GM23248 (cell line): ENCODE measurements at regions not wholly inside any gene's neighbourhood (a gene's known extent, or its start where the extent isn't known, plus 50 kb on each side); places are given as distances from the start of the nearest gene placed in this dataset.

Experiments
- DNase-seq: peaks from one replicate; pipeline ENCODE4 v3.0.0-alpha.2; 2015
- H2AFZ ChIP-seq: fragments of 200-600 bp; sonication (generic); 2 replicates; pipeline ENCODE4 v1.6.1; 2016; ENCODE audit warnings: antibody characterized with exemption
- H3F3A ChIP-seq: fragments of 200-600 bp; sonication (generic); 2 replicates; pipeline ENCODE4 v1.6.1; 2016; ENCODE audit warnings: mild to moderate bottlenecking, antibody characterized with exemption, mixed run types; ENCODE audit not compliant: insufficient read depth
- H3K27ac ChIP-seq: fragments of 200-600 bp; sonication (generic); 2 replicates; pipeline ENCODE4 v1.5.1; 2016; ENCODE audit warnings: mild to moderate bottlenecking
- H3K27me3 ChIP-seq: fragments of 200-600 bp; sonication (generic); replicated peaks from 2 replicates; pipeline ENCODE4 v1.6.1; 2016; ENCODE audit warnings: mild to moderate bottlenecking; ENCODE audit not compliant: insufficient read depth
- H3K36me3 ChIP-seq: fragments of 200-600 bp; sonication (generic); 2 replicates; pipeline ENCODE4 v1.6.1; 2016; ENCODE audit warnings: low read depth, mild to moderate bottlenecking
- H3K4me1 ChIP-seq: fragments of 200-600 bp; sonication (generic); 2 replicates; pipeline ENCODE4 v1.6.1; 2016; ENCODE audit warnings: mild to moderate bottlenecking; ENCODE audit not compliant: insufficient read depth
- H3K4me2 ChIP-seq: fragments of 200-600 bp; sonication (generic); one replicate; pipeline ENCODE4 v1.6.1; 2016; ENCODE audit warnings: mild to moderate bottlenecking; ENCODE audit not compliant: unreplicated experiment
- H3K4me3 ChIP-seq: fragments of 200-600 bp; sonication (generic); 2 replicates; pipeline ENCODE4 v1.5.1; 2016; ENCODE audit warnings: mild to moderate bottlenecking
- H3K79me2 ChIP-seq: fragments of 200-600 bp; sonication (generic); 2 replicates; pipeline ENCODE4 v1.6.1; 2016; ENCODE audit warnings: mild to moderate bottlenecking; ENCODE audit not compliant: insufficient read depth
- H3K9ac ChIP-seq: fragments of 200-600 bp; sonication (generic); 2 replicates; pipeline ENCODE4 v1.6.1; 2016; ENCODE audit warnings: mild to moderate bottlenecking
- H3K9me2 ChIP-seq: fragments of 200-600 bp; sonication (generic); 2 replicates; pipeline ENCODE4 v1.6.1; 2016; ENCODE audit warnings: mixed run types, mild to moderate bottlenecking, moderate library complexity; ENCODE audit not compliant: insufficient read depth
- H3K9me3 ChIP-seq: fragments of 200-600 bp; sonication (generic); one replicate; pipeline ENCODE4 v1.6.1; 2017; ENCODE audit warnings: low read depth
- H4K20me1 ChIP-seq: fragments of 200-600 bp; sonication (generic); 2 replicates; pipeline ENCODE4 v1.6.0; 2016; ENCODE audit not compliant: insufficient read depth
- EZH2 ChIP-seq: fragments of 200-600 bp; sonication (generic); IDR thresholded peaks from 2 replicates; pipeline ENCODE4 v1.6.1; 2018; ENCODE audit warnings: antibody characterized with exemption, mild to moderate bottlenecking; ENCODE audit not compliant: insufficient read depth, poor library complexity, severe bottlenecking
- EZH2phosphoT487 ChIP-seq: fragments of 200-600 bp; sonication (generic); IDR thresholded peaks from 2 replicates; pipeline ENCODE4 v1.6.1; 2018; ENCODE audit warnings: antibody characterized with exemption, moderate library complexity, mild to moderate bottlenecking, low read depth; ENCODE audit not compliant: insufficient read depth
- WGBS, 2 experiments: methylation state at CpG; one replicate each; pipeline ENCODE4 v1.1.6; 2015 to 2017; ENCODE audit warnings: low lambda C conversion rate in 2 of 2, low coverage in 1 of 2; ENCODE audit errors: missing lambda C conversion rate in 2 of 2; 5-methylcytosine and 5-hydroxymethylcytosine counted together
- in situ Hi-C: fragments of 300-500 bp; cut with MboI; formaldehyde crosslinking; loops from 2 replicates; pipeline ENCODE4 v1.15.0; 2020

- no peak for DNase-seq
- Histone ChIP-seq H3K9me2 (no peaks in the 10 kb centered on the region), H3K9ac (no peak overlapping the region), H3K4me3 (no peak overlapping the region), H3K4me2 (no peak overlapping the region), H3K27me3 (no peaks in the 10 kb centered on the region), H3K27ac (no peak overlapping the region), H3K36me3 (no peaks in the 10 kb centered on the region), H2AFZ (no peak overlapping the region), H3K9me3 (no peaks in the 10 kb centered on the region), H3F3A (no peaks in the 10 kb centered on the region), H3K4me1 (no peaks in the 10 kb centered on the region), H4K20me1 (no peaks in the 10 kb centered on the region), H3K79me2 (no peaks in the 10 kb centered on the region)
- 41 to 46% methylated on average over 6 of the region's 6 CpGs for whole genome bisulfite sequencing, 2 experiments
- TF ChIP-seq EZH2phosphoT487: no peak
- no peak for TF ChIP-seq EZH2
- in situ Hi-C loops: no loop called here
These were observed 133.0 kb upstream of the C14orf180 start for GRCh38 chr14:104446611-104447010.

GRCh38 chr14:104447750-104448149, 131.8 kb upstream of the C14orf180 start:
- Histone ChIP-seq H3K79me2 (no peaks in the 10 kb centered on the region), H3K9me2 (no peaks in the 10 kb centered on the region), H3K4me2 (no peak overlapping the region), H3K27ac (no peak overlapping the region), H3K9ac (no peak overlapping the region), H3F3A (no peaks in the 10 kb centered on the region), H3K4me3 (no peak overlapping the region), H3K9me3 (no peaks in the 10 kb centered on the region), H3K27me3 (no peaks in the 10 kb centered on the region), H3K4me1 (no peaks in the 10 kb centered on the region), H3K36me3 (no peaks in the 10 kb centered on the region), H4K20me1 (no peaks in the 10 kb centered on the region), H2AFZ (no peak overlapping the region)
- WGBS, 2 experiments: 17 to 18% methylated on average over 1 of the region's 1 CpG
- TF ChIP-seq EZH2phosphoT487 (no peak), EZH2 (no peak)
- no peak for DNase-seq
- in situ Hi-C loops: no loop called here

- Histone ChIP-seq H3K36me3 (no peaks in the 10 kb centered on the region), H4K20me1 (no peaks in the 10 kb centered on the region), H3K9ac (no peak overlapping the region), H3K4me2 (no peak overlapping the region), H3K9me2 (no peaks in the 10 kb centered on the region), H3K27ac (no peak overlapping the region), H3K4me3 (no peak overlapping the region), H3F3A (no peaks in the 10 kb centered on the region), H3K27me3 (no peaks in the 10 kb centered on the region), H3K4me1 (no peaks in the 10 kb centered on the region), H2AFZ (no peak overlapping the region), H3K79me2 (no peaks in the 10 kb centered on the region), H3K9me3 (no peaks in the 10 kb centered on the region)
- no peak for DNase-seq
- 2 to 8% methylated on average over 2 of the region's 2 CpGs for WGBS, 2 experiments
- in situ Hi-C loops: no loop called here
- no peak for TF ChIP-seq EZH2phosphoT487
- TF ChIP-seq EZH2: no peak
These were observed 131.2 kb upstream of the C14orf180 start for GRCh38 chr14:104448321-104448720.

GRCh38 chr14:104448721-104449120, 130.8 kb upstream of the C14orf180 start:
- Histone ChIP-seq H3K36me3 (no peaks in the 10 kb centered on the region), H4K20me1 (no peaks in the 10 kb centered on the region), H3K4me1 (no peaks in the 10 kb centered on the region), H3K9me2 (no peaks in the 10 kb centered on the region), H3K4me2 (no peak overlapping the region), H2AFZ (no peak overlapping the region), H3K9me3 (no peaks in the 10 kb centered on the region), H3K9ac (no peak overlapping the region), H3F3A (no peaks in the 10 kb centered on the region), H3K27me3 (no peaks in the 10 kb centered on the region), H3K4me3 (no peak overlapping the region), H3K79me2 (no peaks in the 10 kb centered on the region), H3K27ac (no peak overlapping the region)
- DNase-seq: no peak
- WGBS, 2 experiments: 0 to 11% methylated on average over 1 of the region's 1 CpG
- TF ChIP-seq EZH2 (no peak), EZH2phosphoT487 (no peak)
- in situ Hi-C loops: no loop called here

GRCh38 chr14:104450811-104451401, 128.7 kb upstream of the C14orf180 start:
- Histone ChIP-seq H3K4me2 (no peak overlapping the region), H3F3A (no peaks in the 10 kb centered on the region), H3K27ac (no peak overlapping the region), H3K36me3 (no peaks in the 10 kb centered on the region), H3K79me2 (no peaks in the 10 kb centered on the region), H3K9ac (no peak overlapping the region), H2AFZ (no peak overlapping the region), H3K4me3 (no peak overlapping the region), H3K4me1 (no peaks in the 10 kb centered on the region), H3K9me3 (no peaks in the 10 kb centered on the region), H3K27me3 (no peaks in the 10 kb centered on the region), H4K20me1 (no peaks in the 10 kb centered on the region), H3K9me2 (no peaks in the 10 kb centered on the region)
- WGBS, 2 experiments: 40 to 47% methylated on average over 28 of the region's 28 CpGs
- no peak for TF ChIP-seq EZH2phosphoT487
- no peak for TF ChIP-seq EZH2
- no peak for DNase-seq
- in situ Hi-C loops: no loop called here
